ENCODE measurements at regions not wholly inside any gene's neighbourhood (a gene's known extent, or its start where the extent isn't known, plus 50 kb on each side); places are given as distances from the start of the nearest gene placed in this dataset.

DNA sequence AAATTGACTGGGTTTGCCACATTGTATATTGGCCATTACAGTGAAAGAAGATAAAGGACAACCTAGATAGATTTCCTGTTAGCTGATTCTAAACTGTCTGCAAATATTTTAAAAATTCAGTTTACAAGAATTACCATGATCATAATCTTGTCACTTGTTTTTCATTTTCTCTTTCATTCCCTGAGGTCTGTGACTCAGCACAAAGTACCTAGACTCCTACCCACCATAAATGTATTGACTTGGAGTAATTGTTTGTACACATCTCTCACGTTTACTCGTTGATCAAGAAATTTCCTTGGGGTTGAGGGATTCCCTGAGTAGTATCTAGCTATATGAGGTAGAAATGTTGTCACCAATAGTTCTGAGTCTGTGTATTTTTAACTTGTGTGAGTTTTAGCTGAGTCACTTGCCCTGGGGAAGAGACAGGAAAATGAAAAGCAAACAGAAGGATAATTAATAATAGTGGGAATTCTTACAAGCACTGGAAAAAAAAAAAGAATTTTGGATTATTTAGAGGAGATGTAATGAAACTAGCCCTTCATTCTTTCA lies 299.2 kb upstream of the DACH1 start:
- DNase-seq (ENCODE audit: low read depth): no peak
- no peak overlapping the region for H3K4me3 ChIP-seq (ENCODE audit: low read depth, low read length)
- no peak for TF ChIP-seq CTCF (IDR thresholded peaks at IDR 0.05; ENCODE audit: insufficient read depth, low read depth, low read length, missing control alignments)

DNA sequence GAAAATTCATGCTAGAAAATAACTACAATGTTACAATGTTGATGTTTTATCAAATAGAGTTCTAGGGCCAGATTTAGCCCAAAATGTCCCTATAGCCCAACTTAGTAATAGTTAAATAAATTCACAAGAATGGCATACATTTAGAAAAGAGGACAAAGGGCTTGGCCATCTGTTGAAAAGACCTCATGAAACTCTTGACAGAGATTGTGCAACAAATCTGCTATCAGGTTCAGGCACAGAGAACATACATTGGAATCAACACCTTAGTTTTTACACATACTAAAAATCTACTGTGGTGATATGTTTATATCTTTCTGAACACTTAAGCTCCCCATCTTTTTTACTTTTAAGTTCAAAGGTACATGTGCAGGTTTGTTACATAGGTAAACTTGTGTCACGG lies 298.3 kb upstream of the DACH1 start:
- H3K4me3 ChIP-seq (ENCODE audit: low read depth, low read length): no peak overlapping the region
- TF ChIP-seq CTCF (IDR thresholded peaks at IDR 0.05; ENCODE audit: insufficient read depth, low read depth, low read length, missing control alignments): no peak
- DNase-seq (ENCODE audit: low read depth): no peak

DNA sequence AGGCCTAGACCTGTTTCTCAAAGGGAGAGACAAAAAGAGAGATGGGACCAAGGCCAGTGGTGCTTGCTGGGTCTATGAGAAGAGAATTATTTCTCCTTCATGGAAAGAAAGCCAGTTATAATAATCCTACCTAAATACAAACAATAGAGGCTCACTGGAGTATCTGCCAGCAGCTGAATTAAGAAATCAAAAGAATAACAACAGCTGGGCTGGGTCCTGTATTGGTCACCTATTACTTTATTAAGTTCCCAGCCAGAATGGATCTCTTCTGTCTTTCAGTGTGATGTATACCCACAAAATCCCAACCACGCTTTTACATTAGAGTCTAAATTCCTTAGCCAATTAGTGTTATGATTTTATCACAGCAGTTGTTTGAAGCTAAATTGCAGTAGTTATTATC lies 297.8 kb upstream of the DACH1 start:
- H3K4me3 ChIP-seq (ENCODE audit: low read depth, low read length): no peak overlapping the region
- TF ChIP-seq CTCF (IDR thresholded peaks at IDR 0.05; ENCODE audit: insufficient read depth, low read depth, low read length, missing control alignments): no peak
- DNase-seq (ENCODE audit: low read depth): no peak

GRCh38 chr13:72163678-72164077 lies 296.7 kb upstream of the DACH1 start:
- no peak overlapping the region for H3K4me3 ChIP-seq (ENCODE audit: low read depth, low read length)
- no peak for DNase-seq (ENCODE audit: low read depth)
- TF ChIP-seq CTCF (IDR thresholded peaks at IDR 0.05; ENCODE audit: insufficient read depth, low read depth, low read length, missing control alignments): no peak

DNA sequence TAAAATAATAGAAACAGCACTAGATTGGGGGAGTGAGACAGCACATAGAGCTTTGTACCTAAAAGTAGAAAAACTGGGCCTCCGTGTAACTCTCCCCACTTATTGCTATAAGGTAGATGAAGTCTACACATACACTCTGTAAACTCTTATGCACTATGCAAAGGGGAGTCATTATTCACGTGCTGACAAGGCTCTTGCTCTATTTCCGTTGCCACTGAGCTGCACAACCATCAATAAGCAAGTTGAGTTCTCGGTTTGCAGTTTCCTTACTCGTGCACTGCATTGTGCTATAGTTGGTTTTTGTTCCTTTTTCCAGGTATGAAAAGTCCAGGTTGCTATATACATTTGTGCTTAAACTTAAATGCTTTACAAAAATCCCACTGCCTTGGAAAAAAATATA lies 294.0 kb upstream of the DACH1 start:
- no peak overlapping the region for H3K4me3 ChIP-seq (ENCODE audit: low read depth, low read length)
- TF ChIP-seq CTCF (IDR thresholded peaks at IDR 0.05; ENCODE audit: insufficient read depth, low read depth, low read length, missing control alignments): no peak
- peak; percentile 1 for DNase-seq (ENCODE audit: low read depth)

DNA sequence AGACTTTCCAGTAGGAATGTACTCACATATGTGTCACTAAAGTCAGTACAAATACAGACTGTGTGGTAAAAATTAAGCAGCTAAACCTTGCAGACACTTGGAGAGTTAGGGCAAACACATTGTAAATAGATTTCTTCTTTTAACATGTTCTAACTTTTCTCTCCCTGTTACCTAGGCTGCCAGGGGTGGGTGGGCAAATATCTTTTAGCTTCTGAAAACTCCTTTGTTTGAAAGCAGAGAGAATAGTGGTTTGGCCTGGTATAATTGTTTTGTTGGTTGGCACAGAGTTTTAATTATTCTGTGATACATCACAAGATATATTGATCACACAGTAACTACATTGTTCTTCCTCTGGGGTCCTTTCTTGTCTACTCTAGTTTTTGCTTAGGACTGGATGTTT lies 289.8 kb upstream of the DACH1 start:
- no peak for TF ChIP-seq CTCF (IDR thresholded peaks at IDR 0.05; ENCODE audit: insufficient read depth, low read depth, low read length, missing control alignments)
- no peak for DNase-seq (ENCODE audit: low read depth)
- no peak overlapping the region for H3K4me3 ChIP-seq (ENCODE audit: low read depth, low read length)

DNA sequence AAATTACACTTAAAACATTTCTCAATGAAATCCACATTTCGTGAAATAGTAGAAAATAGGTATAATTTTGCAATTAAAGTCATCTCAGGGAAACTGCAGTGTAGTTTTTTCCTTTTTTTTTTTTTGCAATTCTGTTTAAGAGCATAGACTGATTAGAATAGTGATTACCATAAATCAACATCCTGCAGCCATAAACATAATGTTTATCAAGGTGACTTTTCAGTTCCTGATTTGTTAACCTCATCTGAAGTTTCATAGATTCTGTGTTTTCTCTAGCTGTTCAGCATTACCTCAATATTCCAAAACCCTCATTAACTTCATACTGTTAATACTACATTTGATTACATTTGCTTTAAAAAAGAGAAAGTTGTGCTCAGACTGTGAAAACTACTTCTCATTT lies 286.3 kb upstream of the DACH1 start:
- no peak overlapping the region for H3K4me3 ChIP-seq (ENCODE audit: low read depth, low read length)
- DNase-seq (ENCODE audit: low read depth): no peak
- TF ChIP-seq CTCF (IDR thresholded peaks at IDR 0.05; ENCODE audit: insufficient read depth, low read depth, low read length, missing control alignments): no peak

Data from GM12865 (cell line).